OCI-LY7 (cell line): ENCODE measurements at regions not wholly inside any gene's neighbourhood (a gene's known extent, or its start where the extent isn't known, plus 50 kb on each side); places are given as distances from the start of the nearest gene placed in this dataset.

Experiments
- BruUV-seq: library from RNA; stranded (reverse); fragments of 400-500 nt; replicated peaks from 2 replicates; lab custom pipeline; 2021; lab: Mats Ljungman, UMichigan
- CTCF ChIA-PET: fragments of 300-600 bp; sonication (Branson Sonifier 250); formaldehyde crosslinking; loops from one replicate; lab custom pipeline; 2022; ENCODE audit warnings: antibody characterized with exemption; ENCODE audit not compliant: unreplicated experiment; lab: Charles Lee
- POLR2A ChIA-PET: fragments of 300-600 bp; sonication (Branson Sonifier 250); formaldehyde crosslinking; loops from one replicate; lab custom pipeline; 2022; ENCODE audit warnings: antibody characterized with exemption; lab: Charles Lee
- DNase-seq: peaks from one replicate; pipeline ENCODE4 v3.0.0-alpha.2; 2015; ENCODE audit warnings: low spot score
- H2AFZ ChIP-seq: fragments of 200-600 bp; sonication (generic), shearing (Covaris generic); 2 replicates; pipeline ENCODE4 v1.6.1; 2014; ENCODE audit warnings: mild to moderate bottlenecking, antibody characterized with exemption, low read length, moderate library complexity
- H3K27ac ChIP-seq: fragments of 200-600 bp; sonication (generic); 2 replicates; pipeline ENCODE4 v1.5.1; 2014; ENCODE audit warnings: mixed run types, low read depth, mild to moderate bottlenecking, moderate library complexity, low read length, inconsistent platforms; ENCODE audit not compliant: poor library complexity, severe bottlenecking
- H3K36me3 ChIP-seq: fragments of 200-600 bp; sonication (generic); 2 replicates; pipeline ENCODE4 v1.6.1; 2014; ENCODE audit warnings: mild to moderate bottlenecking, antibody characterized with exemption, low read length, moderate library complexity, mixed read lengths; ENCODE audit not compliant: insufficient read depth
- H3K4me1 ChIP-seq: fragments of 200-600 bp; sonication (generic); 2 replicates; pipeline ENCODE4 v1.5.1; 2014; ENCODE audit warnings: mild to moderate bottlenecking, low read length; ENCODE audit not compliant: insufficient read depth, poor library complexity, severe bottlenecking
- H3K4me2 ChIP-seq: fragments of 200-600 bp; sonication (generic); 2 replicates; pipeline ENCODE4 v1.6.1; 2014; ENCODE audit warnings: mild to moderate bottlenecking, low read length
- H3K4me3 ChIP-seq: fragments of 200-600 bp; sonication (generic); 2 replicates; pipeline ENCODE4 v1.5.1; 2014; ENCODE audit warnings: mild to moderate bottlenecking, low read depth, low read length; ENCODE audit not compliant: poor library complexity, severe bottlenecking
- H3K79me2 ChIP-seq: fragments of 200-600 bp; sonication (generic); 2 replicates; pipeline ENCODE4 v1.6.1; 2016; ENCODE audit warnings: low read depth, mild to moderate bottlenecking, low read length, moderate library complexity, mixed read lengths; ENCODE audit not compliant: insufficient read depth
- H3K9me2 ChIP-seq: fragments of 200-600 bp; sonication (generic); 2 replicates; pipeline ENCODE4 v1.6.1; 2016; ENCODE audit warnings: mild to moderate bottlenecking, low read length, mixed read lengths; ENCODE audit not compliant: insufficient read depth
- H3K9me3 ChIP-seq: fragments of 200-600 bp; sonication (generic); 2 replicates; pipeline ENCODE4 v1.6.1; 2014; ENCODE audit warnings: mild to moderate bottlenecking, mixed run types, low read length, mixed read lengths
- H4K20me1 ChIP-seq: fragments of 200-600 bp; sonication (generic); 2 replicates; pipeline ENCODE4 v1.6.1; 2014; ENCODE audit warnings: mild to moderate bottlenecking, antibody characterized with exemption, low read length, moderate library complexity, mixed read lengths; ENCODE audit not compliant: insufficient read depth
- CTCF ChIP-seq: fragments of 200-600 bp; sonication (generic); conservative IDR thresholded peaks from 2 replicates; pipeline ENCODE4 v1.5.1; 2014; ENCODE audit warnings: mild to moderate bottlenecking, antibody characterized with exemption, low read length, moderate library complexity, mixed read lengths
- EZH2phosphoT487 ChIP-seq: fragments of 200-600 bp; sonication (generic); IDR thresholded peaks from 2 replicates; pipeline ENCODE4 v1.6.1; 2018; ENCODE audit warnings: low read depth, borderline replicate concordance, mild to moderate bottlenecking, mixed run types, antibody characterized with exemption, low read length, moderate library complexity, mixed read lengths
- intact Hi-C: fragments of 100-400 bp; cut with micrococcal nuclease; formaldehyde crosslinking; loops from one replicate; pipeline ENCODE4 v1.10.0; 2022; ENCODE audit not compliant: unreplicated experiment

GRCh38 chr9:108047264-108047663 is 557.7 kb upstream of the KLF4 start:
- DNase-seq: no peak
- ChIA-PET POLR2A (no interaction called here), CTCF (no interaction called here)
- Histone ChIP-seq H3K4me2 (no peak overlapping the region), H3K9me2 (no peaks in the 10 kb centered on the region), H3K9me3 (peaks cover 8% of the 10 kb centered on the region; the same call in 1 of the 2 replicates), H3K27ac (no peak overlapping the region), H3K4me1 (no peaks in the 10 kb centered on the region), H3K4me3 (no peak overlapping the region), H3K79me2 (no peaks in the 10 kb centered on the region), H4K20me1 (no peaks in the 10 kb centered on the region), H2AFZ (no peak overlapping the region), H3K36me3 (no peaks in the 10 kb centered on the region)
- no TSS peak for BruUV-seq
- intact Hi-C loops: no loop called here
- TF ChIP-seq EZH2phosphoT487: no peak
- TF ChIP-seq CTCF: no peak

- H3K79me2 ChIP-seq: no peaks in the 10 kb centered on the region
- ChIA-PET CTCF (no interaction called here), POLR2A (interaction anchor here (0.5 kb wide), 1 partner anchor 650 kb away, joined by 4 read pairs; no protein-coding TSS in a partner anchor)
- H3K4me3 ChIP-seq: no peak overlapping the region
- DNase-seq: no peak
- no peaks in the 10 kb centered on the region for H3K9me2 ChIP-seq
- intact Hi-C loops: no loop called here
- TF ChIP-seq EZH2phosphoT487 (no peak), CTCF (no peak)
- BruUV-seq: no TSS peak
- H4K20me1 ChIP-seq: no peaks in the 10 kb centered on the region
- H2AFZ ChIP-seq: no peak overlapping the region
- H3K27ac ChIP-seq: no peak overlapping the region
- no peaks in the 10 kb centered on the region for H3K4me1 ChIP-seq
- no peaks in the 10 kb centered on the region for H3K36me3 ChIP-seq
- peaks cover 8% of the 10 kb centered on the region; the same call in 1 of the 2 replicates for H3K9me3 ChIP-seq
- no peak overlapping the region for H3K4me2 ChIP-seq
Observed at GRCh38 chr9:108045851-108046250, 556.3 kb upstream of the KLF4 start.

GRCh38 chr9:108043585-108043984 is 554.0 kb upstream of the KLF4 start:
- CTCF ChIA-PET: no interaction called here

More at GRCh38 chr9:108043585-108043984, 554.0 kb upstream of the KLF4 start:
- no peak for TF ChIP-seq EZH2phosphoT487
- TF ChIP-seq CTCF: no peak
- Histone ChIP-seq H2AFZ (no peak overlapping the region), H3K9me2 (no peaks in the 10 kb centered on the region), H3K27ac (no peak overlapping the region), H3K79me2 (no peaks in the 10 kb centered on the region), H3K9me3 (peaks cover 8% of the 10 kb centered on the region; the same call in 1 of the 2 replicates), H3K4me2 (no peak overlapping the region), H4K20me1 (no peaks in the 10 kb centered on the region), H3K4me1 (no peaks in the 10 kb centered on the region), H3K4me3 (no peak overlapping the region), H3K36me3 (no peaks in the 10 kb centered on the region)
- DNase-seq: no peak
- BruUV-seq: no TSS peak
- intact Hi-C loops: no loop called here
- POLR2A ChIA-PET: no interaction called here
